HL-60 (cell line): ENCODE measurements at regions not wholly inside any gene's neighbourhood (a gene's known extent, or its start where the extent isn't known, plus 50 kb on each side); places are given as distances from the start of the nearest gene placed in this dataset.

Source experiments
- GABPA ChIP-seq: IDR thresholded peaks from 2 replicates; pipeline ENCODE4 v1.6.1; 2012; ENCODE audit warnings: low read depth
- POLR2AphosphoS5 ChIP-seq: IDR thresholded peaks from 2 replicates; pipeline ENCODE4 v1.6.1; 2012; ENCODE audit warnings: low read depth
- SPI1 ChIP-seq: IDR thresholded peaks from 2 replicates; pipeline ENCODE4 v1.6.1; 2012; ENCODE audit warnings: low read depth, mild to moderate bottlenecking, borderline replicate concordance
- TF ChIP-seq, protein P1 (sequence below): IDR thresholded peaks from one replicate; pipeline ENCODE4 v1.5.1; 2011; ENCODE audit warnings: low read length, control low read depth, inconsistent platforms; ENCODE audit not compliant: insufficient read depth
- TF ChIP-seq, protein P2 (sequence below): IDR thresholded peaks from 2 replicates; pipeline ENCODE4 v1.6.1; 2012; ENCODE audit warnings: low read depth; ENCODE audit not compliant: insufficient replicate concordance

DNA sequence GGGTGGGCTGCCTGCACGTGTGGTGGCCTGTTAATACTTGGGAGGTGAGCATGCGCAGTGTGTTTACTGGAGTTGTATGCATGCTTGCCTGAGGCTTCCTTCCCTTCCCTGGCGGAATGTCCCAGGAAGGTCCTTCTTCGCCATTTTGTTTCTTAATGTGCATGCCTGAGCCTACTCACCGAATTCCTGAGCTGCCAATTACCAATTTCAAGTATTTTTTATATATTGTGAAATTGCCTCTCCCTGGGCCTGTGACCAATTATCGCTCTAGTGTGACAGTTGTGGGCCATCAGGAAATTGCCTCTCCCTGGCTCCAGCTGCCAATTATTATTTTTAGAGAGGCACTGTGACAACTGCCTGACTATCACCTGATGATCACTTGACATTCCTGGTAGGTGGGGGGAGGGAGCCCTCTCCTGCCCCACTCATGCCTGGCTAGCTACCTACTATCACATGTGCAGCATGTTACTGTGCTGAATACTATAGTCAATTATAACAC is 70.0 kb downstream of the FAM50B start:
- TF ChIP-seq, protein P1, sequence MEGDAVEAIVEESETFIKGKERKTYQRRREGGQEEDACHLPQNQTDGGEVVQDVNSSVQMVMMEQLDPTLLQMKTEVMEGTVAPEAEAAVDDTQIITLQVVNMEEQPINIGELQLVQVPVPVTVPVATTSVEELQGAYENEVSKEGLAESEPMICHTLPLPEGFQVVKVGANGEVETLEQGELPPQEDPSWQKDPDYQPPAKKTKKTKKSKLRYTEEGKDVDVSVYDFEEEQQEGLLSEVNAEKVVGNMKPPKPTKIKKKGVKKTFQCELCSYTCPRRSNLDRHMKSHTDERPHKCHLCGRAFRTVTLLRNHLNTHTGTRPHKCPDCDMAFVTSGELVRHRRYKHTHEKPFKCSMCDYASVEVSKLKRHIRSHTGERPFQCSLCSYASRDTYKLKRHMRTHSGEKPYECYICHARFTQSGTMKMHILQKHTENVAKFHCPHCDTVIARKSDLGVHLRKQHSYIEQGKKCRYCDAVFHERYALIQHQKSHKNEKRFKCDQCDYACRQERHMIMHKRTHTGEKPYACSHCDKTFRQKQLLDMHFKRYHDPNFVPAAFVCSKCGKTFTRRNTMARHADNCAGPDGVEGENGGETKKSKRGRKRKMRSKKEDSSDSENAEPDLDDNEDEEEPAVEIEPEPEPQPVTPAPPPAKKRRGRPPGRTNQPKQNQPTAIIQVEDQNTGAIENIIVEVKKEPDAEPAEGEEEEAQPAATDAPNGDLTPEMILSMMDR = no peak
- TF ChIP-seq POLR2AphosphoS5 = no peak
- TF ChIP-seq SPI1 = no peak
- TF ChIP-seq, protein P2, sequence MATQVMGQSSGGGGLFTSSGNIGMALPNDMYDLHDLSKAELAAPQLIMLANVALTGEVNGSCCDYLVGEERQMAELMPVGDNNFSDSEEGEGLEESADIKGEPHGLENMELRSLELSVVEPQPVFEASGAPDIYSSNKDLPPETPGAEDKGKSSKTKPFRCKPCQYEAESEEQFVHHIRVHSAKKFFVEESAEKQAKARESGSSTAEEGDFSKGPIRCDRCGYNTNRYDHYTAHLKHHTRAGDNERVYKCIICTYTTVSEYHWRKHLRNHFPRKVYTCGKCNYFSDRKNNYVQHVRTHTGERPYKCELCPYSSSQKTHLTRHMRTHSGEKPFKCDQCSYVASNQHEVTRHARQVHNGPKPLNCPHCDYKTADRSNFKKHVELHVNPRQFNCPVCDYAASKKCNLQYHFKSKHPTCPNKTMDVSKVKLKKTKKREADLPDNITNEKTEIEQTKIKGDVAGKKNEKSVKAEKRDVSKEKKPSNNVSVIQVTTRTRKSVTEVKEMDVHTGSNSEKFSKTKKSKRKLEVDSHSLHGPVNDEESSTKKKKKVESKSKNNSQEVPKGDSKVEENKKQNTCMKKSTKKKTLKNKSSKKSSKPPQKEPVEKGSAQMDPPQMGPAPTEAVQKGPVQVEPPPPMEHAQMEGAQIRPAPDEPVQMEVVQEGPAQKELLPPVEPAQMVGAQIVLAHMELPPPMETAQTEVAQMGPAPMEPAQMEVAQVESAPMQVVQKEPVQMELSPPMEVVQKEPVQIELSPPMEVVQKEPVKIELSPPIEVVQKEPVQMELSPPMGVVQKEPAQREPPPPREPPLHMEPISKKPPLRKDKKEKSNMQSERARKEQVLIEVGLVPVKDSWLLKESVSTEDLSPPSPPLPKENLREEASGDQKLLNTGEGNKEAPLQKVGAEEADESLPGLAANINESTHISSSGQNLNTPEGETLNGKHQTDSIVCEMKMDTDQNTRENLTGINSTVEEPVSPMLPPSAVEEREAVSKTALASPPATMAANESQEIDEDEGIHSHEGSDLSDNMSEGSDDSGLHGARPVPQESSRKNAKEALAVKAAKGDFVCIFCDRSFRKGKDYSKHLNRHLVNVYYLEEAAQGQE = no peak
- no peak for TF ChIP-seq GABPA
